ENCODE measurements at regions not wholly inside any gene's neighbourhood (a gene's known extent, or its start where the extent isn't known, plus 50 kb on each side); places are given as distances from the start of the nearest gene placed in this dataset.
A peak's percentile ranks its signal among the peaks of the same experiment; 100 is the strongest.

DNA sequence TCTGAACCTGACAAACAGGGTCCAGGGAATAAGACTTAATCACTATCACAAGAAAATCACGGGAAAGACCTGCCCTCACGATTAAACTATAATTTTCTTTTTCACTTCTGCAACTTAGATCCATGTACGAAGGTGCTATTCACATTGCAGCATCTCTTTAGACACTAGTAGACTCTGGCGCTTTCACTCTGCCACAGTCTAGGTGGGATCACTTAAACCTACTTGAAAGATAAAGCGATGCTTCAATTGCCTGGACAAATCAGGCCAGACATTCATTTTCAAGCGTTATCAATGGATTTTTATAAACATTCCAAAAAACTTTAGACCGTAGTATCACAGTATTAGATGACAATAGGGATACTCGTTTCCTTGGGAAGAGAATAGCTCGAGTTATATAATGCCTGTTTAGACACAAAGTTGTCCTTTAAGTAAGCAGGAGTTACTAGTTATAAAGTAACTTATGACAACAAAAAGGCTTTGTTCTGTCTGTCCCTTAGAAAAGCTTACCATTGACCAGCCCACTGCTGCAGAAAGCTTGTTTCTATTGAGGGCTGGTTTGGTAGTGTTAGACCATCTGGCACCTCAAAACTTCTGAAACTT is 367.3 kb downstream of the UTRN start (continued):
- TF ChIP-seq, protein P1, sequence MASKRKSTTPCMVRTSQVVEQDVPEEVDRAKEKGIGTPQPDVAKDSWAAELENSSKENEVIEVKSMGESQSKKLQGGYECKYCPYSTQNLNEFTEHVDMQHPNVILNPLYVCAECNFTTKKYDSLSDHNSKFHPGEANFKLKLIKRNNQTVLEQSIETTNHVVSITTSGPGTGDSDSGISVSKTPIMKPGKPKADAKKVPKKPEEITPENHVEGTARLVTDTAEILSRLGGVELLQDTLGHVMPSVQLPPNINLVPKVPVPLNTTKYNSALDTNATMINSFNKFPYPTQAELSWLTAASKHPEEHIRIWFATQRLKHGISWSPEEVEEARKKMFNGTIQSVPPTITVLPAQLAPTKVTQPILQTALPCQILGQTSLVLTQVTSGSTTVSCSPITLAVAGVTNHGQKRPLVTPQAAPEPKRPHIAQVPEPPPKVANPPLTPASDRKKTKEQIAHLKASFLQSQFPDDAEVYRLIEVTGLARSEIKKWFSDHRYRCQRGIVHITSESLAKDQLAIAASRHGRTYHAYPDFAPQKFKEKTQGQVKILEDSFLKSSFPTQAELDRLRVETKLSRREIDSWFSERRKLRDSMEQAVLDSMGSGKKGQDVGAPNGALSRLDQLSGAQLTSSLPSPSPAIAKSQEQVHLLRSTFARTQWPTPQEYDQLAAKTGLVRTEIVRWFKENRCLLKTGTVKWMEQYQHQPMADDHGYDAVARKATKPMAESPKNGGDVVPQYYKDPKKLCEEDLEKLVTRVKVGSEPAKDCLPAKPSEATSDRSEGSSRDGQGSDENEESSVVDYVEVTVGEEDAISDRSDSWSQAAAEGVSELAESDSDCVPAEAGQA (IDR thresholded peaks at IDR 0.05; ENCODE audit: low read depth): no peak
- TF ChIP-seq, protein P1 (CRISPR knock-in tag; IDR thresholded peaks at IDR 0.05; ENCODE audit: borderline replicate concordance): 0 out of 2 replicates have a peak, but pooled peaks have one; percentile 46
- TF ChIP-seq ZNF790 (CRISPR knock-in tag; IDR thresholded peaks at IDR 0.05; ENCODE audit: borderline replicate concordance) (no peak), RCOR2 (CRISPR knock-in tag; IDR thresholded peaks at IDR 0.05) (peak; percentile 93), ZNF496 (CRISPR knock-in tag; IDR thresholded peaks at IDR 0.05; ENCODE audit: insufficient replicate concordance) (no peak), CBFB (CRISPR knock-in tag; IDR thresholded peaks at IDR 0.05) (no peak), GATAD1 (CRISPR knock-in tag; IDR thresholded peaks at IDR 0.05) (no peak), MTF2 (CRISPR knock-in tag; IDR thresholded peaks at IDR 0.05; ENCODE audit: borderline replicate concordance) (no peak)
- TF ChIP-seq, protein P2, sequence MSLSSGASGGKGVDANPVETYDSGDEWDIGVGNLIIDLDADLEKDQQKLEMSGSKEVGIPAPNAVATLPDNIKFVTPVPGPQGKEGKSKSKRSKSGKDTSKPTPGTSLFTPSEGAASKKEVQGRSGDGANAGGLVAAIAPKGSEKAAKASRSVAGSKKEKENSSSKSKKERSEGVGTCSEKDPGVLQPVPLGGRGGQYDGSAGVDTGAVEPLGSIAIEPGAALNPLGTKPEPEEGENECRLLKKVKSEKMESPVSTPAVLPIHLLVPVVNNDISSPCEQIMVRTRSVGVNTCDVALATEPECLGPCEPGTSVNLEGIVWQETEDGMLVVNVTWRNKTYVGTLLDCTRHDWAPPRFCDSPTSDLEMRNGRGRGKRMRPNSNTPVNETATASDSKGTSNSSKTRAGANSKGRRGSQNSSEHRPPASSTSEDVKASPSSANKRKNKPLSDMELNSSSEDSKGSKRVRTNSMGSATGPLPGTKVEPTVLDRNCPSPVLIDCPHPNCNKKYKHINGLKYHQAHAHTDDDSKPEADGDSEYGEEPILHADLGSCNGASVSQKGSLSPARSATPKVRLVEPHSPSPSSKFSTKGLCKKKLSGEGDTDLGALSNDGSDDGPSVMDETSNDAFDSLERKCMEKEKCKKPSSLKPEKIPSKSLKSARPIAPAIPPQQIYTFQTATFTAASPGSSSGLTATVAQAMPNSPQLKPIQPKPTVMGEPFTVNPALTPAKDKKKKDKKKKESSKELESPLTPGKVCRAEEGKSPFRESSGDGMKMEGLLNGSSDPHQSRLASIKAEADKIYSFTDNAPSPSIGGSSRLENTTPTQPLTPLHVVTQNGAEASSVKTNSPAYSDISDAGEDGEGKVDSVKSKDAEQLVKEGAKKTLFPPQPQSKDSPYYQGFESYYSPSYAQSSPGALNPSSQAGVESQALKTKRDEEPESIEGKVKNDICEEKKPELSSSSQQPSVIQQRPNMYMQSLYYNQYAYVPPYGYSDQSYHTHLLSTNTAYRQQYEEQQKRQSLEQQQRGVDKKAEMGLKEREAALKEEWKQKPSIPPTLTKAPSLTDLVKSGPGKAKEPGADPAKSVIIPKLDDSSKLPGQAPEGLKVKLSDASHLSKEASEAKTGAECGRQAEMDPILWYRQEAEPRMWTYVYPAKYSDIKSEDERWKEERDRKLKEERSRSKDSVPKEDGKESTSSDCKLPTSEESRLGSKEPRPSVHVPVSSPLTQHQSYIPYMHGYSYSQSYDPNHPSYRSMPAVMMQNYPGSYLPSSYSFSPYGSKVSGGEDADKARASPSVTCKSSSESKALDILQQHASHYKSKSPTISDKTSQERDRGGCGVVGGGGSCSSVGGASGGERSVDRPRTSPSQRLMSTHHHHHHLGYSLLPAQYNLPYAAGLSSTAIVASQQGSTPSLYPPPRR (CRISPR knock-in tag; IDR thresholded peaks at IDR 0.05; ENCODE audit: borderline replicate concordance): peak; percentile 62; the same call in 1 of the 2 replicates
- TF ChIP-seq, protein P3, sequence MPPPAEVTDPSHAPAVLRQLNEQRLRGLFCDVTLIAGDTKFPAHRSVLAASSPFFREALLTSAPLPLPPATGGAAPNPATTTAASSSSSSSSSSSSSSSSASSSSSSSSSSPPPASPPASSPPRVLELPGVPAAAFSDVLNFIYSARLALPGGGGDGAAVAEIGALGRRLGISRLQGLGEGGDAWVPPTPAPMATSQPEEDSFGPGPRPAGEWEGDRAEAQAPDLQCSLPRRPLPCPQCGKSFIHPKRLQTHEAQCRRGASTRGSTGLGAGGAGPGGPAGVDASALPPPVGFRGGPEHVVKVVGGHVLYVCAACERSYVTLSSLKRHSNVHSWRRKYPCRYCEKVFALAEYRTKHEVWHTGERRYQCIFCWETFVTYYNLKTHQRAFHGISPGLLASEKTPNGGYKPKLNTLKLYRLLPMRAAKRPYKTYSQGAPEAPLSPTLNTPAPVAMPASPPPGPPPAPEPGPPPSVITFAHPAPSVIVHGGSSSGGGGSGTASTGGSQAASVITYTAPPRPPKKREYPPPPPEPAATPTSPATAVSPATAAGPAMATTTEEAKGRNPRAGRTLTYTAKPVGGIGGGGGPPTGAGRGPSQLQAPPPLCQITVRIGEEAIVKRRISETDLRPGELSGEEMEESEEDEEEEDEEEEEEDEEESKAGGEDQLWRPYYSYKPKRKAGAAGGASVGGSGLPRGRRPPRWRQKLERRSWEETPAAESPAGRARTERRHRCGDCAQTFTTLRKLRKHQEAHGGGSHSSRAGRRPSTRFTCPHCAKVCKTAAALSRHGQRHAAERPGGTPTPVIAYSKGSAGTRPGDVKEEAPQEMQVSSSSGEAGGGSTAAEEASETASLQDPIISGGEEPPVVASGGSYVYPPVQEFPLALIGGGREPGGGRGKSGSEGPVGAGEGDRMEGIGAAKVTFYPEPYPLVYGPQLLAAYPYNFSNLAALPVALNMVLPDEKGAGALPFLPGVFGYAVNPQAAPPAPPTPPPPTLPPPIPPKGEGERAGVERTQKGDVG (CRISPR knock-in tag; IDR thresholded peaks at IDR 0.05; ENCODE audit: borderline replicate concordance): no peak
- TF ChIP-seq, protein P4, sequence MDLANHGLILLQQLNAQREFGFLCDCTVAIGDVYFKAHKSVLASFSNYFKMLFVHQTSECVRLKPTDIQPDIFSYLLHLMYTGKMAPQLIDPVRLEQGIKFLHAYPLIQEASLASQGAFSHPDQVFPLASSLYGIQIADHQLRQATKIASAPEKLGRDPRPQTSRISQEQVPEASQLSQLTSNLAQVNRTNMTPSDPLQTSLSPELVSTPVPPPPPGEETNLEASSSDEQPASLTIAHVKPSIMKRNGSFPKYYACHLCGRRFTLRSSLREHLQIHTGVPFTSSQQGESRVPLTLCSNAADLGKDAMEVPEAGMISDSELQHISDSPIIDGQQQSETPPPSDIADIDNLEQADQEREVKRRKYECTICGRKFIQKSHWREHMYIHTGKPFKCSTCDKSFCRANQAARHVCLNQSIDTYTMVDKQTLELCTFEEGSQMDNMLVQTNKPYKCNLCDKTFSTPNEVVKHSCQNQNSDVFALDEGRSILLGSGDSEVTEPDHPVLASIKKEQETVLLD (CRISPR knock-in tag; IDR thresholded peaks at IDR 0.05; ENCODE audit: low read depth): no peak
- TF ChIP-seq, protein P5, sequence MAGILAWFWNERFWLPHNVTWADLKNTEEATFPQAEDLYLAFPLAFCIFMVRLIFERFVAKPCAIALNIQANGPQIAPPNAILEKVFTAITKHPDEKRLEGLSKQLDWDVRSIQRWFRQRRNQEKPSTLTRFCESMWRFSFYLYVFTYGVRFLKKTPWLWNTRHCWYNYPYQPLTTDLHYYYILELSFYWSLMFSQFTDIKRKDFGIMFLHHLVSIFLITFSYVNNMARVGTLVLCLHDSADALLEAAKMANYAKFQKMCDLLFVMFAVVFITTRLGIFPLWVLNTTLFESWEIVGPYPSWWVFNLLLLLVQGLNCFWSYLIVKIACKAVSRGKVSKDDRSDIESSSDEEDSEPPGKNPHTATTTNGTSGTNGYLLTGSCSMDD (CRISPR knock-in tag; IDR thresholded peaks at IDR 0.05): no peak

Measured in HepG2 (cell line).